B cell (primary cell): ENCODE measurements at regions not wholly inside any gene's neighbourhood (a gene's known extent, or its start where the extent isn't known, plus 50 kb on each side); places are given as distances from the start of the nearest gene placed in this dataset.

Source experiments
- ATAC-seq: fragments of 200-7000 bp; cut with Tn5 transposase; one replicate; pipeline ENCODE4 v1.10.0; 2021; ENCODE audit warnings: low read depth, mild to moderate bottlenecking, moderate number of reproducible peaks, moderate library complexity
- CTCF ChIA-PET: fragments of 350-600 bp; sonication (Branson Sonifier 250); formaldehyde crosslinking; loops from one replicate; lab custom pipeline; 2021; ENCODE audit warnings: antibody characterized with exemption, inconsistent platforms; lab: Charles Lee
- POLR2A ChIA-PET: fragments of 350-600 bp; sonication (Branson Sonifier 250); formaldehyde crosslinking; loops from one replicate; lab custom pipeline; 2021; ENCODE audit warnings: antibody characterized with exemption; lab: Charles Lee
- DNase-seq: peaks from one replicate; pipeline ENCODE4 v3.0.0; 2013
- H2AFZ ChIP-seq: 2 replicates; pipeline ENCODE4 v1.6.1; 2012; ENCODE audit warnings: mild to moderate bottlenecking, low read depth, low read length; ENCODE audit not compliant: insufficient read depth, poor library complexity, severe bottlenecking
- H3K27ac ChIP-seq, 2 donors: 1 replicate in 1 of 2; 2 replicates in 1 of 2; pipeline ENCODE4 v1.5.1; 2012 to 2013; ENCODE audit warnings: low read length in 2 of 2, mild to moderate bottlenecking in 2 of 2, moderate library complexity in 1 of 2
- H3K27me3 ChIP-seq, 4 experiments: fragments of 200-600 bp in 1 of 4; sonication (generic) in 1 of 4; replicated peaks in 1 of 4; 1 replicate in 2 of 4; 2 replicates in 2 of 4; pipeline versions ENCODE4 v1.6.1 to v1.7.0; 2013 to 2016; ENCODE audit warnings: low read length in 3 of 4, mild to moderate bottlenecking in 2 of 4, mixed read lengths in 1 of 4, moderate library complexity in 1 of 4; ENCODE audit not compliant: insufficient read depth in 4 of 4, control insufficient read depth in 3 of 4; ENCODE audit errors: control extremely low read depth in 1 of 4
- H3K36me3 ChIP-seq, 2 experiments: replicated peaks in 1 of 2; 1 replicate in 1 of 2; 2 replicates in 1 of 2; pipeline versions ENCODE4 v1.6.1 to v1.7.1; 2013; ENCODE audit warnings: low read length in 1 of 2; ENCODE audit not compliant: insufficient read depth in 2 of 2, control insufficient read depth in 1 of 2; ENCODE audit errors: control extremely low read depth in 1 of 2, extremely low read depth in 1 of 2
- H3K4me1 ChIP-seq, 2 donors: fragments of 200-600 bp in 1 of 2; sonication (generic) in 1 of 2; 1 replicate in 1 of 2; 2 replicates in 1 of 2; pipeline versions ENCODE4 v1.5.1 to v1.6.1; 2013 to 2017; ENCODE audit warnings: low read length in 2 of 2; ENCODE audit not compliant: control insufficient read depth in 2 of 2, insufficient read depth in 2 of 2
- H3K4me2 ChIP-seq: replicated peaks from 2 replicates; pipeline ENCODE3; 2012; ENCODE audit warnings: mild to moderate bottlenecking, low read depth, low read length; ENCODE audit not compliant: poor library complexity, severe bottlenecking
- H3K4me3 ChIP-seq, 5 experiments: fragments of 200-600 bp in 1 of 5; sonication (generic) in 1 of 5; 1 replicate in 3 of 5; 2 replicates in 2 of 5; pipeline versions ENCODE4 v1.5.1 to v1.7.0; 2011 to 2016; ENCODE audit warnings: low read length in 4 of 5, mild to moderate bottlenecking in 4 of 5, low read depth in 2 of 5, control low read depth in 1 of 5, moderate library complexity in 1 of 5; ENCODE audit not compliant: insufficient read depth in 1 of 5; ENCODE audit errors: control extremely low read depth in 1 of 5, extremely low read depth in 1 of 5
- H3K79me2 ChIP-seq: fragments of 200-600 bp; sonication (generic); one replicate; pipeline ENCODE4 v1.6.0; 2016; ENCODE audit warnings: low read length; ENCODE audit not compliant: control insufficient read depth, insufficient read depth
- H3K9ac ChIP-seq: fragments of 200-600 bp; sonication (generic); 2 replicates; pipeline ENCODE4 v1.6.1; 2017; ENCODE audit warnings: mild to moderate bottlenecking, low read length, moderate library complexity
- H3K9me3 ChIP-seq, 3 donors: one replicate each; pipeline versions ENCODE4 v1.6.1 to v1.7.1; 2013; ENCODE audit warnings: low read length in 2 of 3; ENCODE audit not compliant: control insufficient read depth in 2 of 3, insufficient read depth in 1 of 3; ENCODE audit errors: control extremely low read depth in 1 of 3
- H4K20me1 ChIP-seq: 2 replicates; pipeline ENCODE4 v1.6.0; 2012; ENCODE audit warnings: mild to moderate bottlenecking, low read length; ENCODE audit not compliant: insufficient read depth, control insufficient read depth, poor library complexity, severe bottlenecking
- H3K27ac Mint-ChIP-seq: one replicate; pipeline ENCODE4 v1.8.0; 2021; ENCODE audit warnings: mixed read lengths
- H3K27me3 Mint-ChIP-seq: one replicate; pipeline ENCODE4 v1.8.0; 2021; ENCODE audit warnings: mixed read lengths
- H3K4me1 Mint-ChIP-seq: one replicate; pipeline ENCODE4 v1.8.0; 2021; ENCODE audit warnings: mixed read lengths
- H3K4me3 Mint-ChIP-seq: one replicate; pipeline ENCODE4 v1.8.0; 2021; ENCODE audit warnings: mixed read lengths
- H3K9me3 Mint-ChIP-seq: one replicate; pipeline ENCODE4 v1.8.0; 2022; ENCODE audit warnings: mixed read lengths; ENCODE audit not compliant: insufficient read depth
- CTCF ChIP-seq: fragments of 200-600 bp; IDR thresholded peaks from one replicate; pipeline ENCODE4 v1.8.0; 2022; ENCODE audit warnings: antibody characterized with exemption, mild to moderate bottlenecking
- EZH2 ChIP-seq: IDR thresholded peaks from 2 replicates; pipeline ENCODE4 v1.6.1; 2012; ENCODE audit warnings: borderline replicate concordance, low read depth, mild to moderate bottlenecking, moderate library complexity, low read length; ENCODE audit not compliant: insufficient read depth, poor library complexity, severe bottlenecking
- intact Hi-C: fragments of 100-400 bp; cut with micrococcal nuclease; formaldehyde crosslinking; loops from one replicate; pipeline ENCODE4 v1.10.0; 2022

GRCh38 chr16:63629272-63629671, 1492.6 kb downstream of the CDH11 start:
- no peaks in the 10 kb centered on the region for H3K79me2 ChIP-seq
- intact Hi-C loops = no loop called here
- H2AFZ ChIP-seq = no peak overlapping the region
- no peaks in the 10 kb centered on the region for H3K27me3 ChIP-seq
- DNase-seq (no peak), ATAC-seq (no peak)
- no peak overlapping the region for H3K27ac ChIP-seq
- no peak overlapping the region for H3K4me2 ChIP-seq
- TF ChIP-seq EZH2 (no peak), CTCF (no peak)
- no peak overlapping the region for H3K9ac ChIP-seq
- no peaks in the 10 kb centered on the region for H3K27me3 Mint-ChIP-seq
- no peak overlapping the region for H3K27ac Mint-ChIP-seq
- CTCF ChIA-PET = no interaction called here
- no peaks in the 10 kb centered on the region for H4K20me1 ChIP-seq
- no peaks in the 10 kb centered on the region for H3K4me1 Mint-ChIP-seq
- no peak overlapping the region for H3K4me3 ChIP-seq
- POLR2A ChIA-PET = no interaction called here
- no peaks in the 10 kb centered on the region for H3K4me1 ChIP-seq
- no peaks in the 10 kb centered on the region for H3K36me3 ChIP-seq
- H3K9me3 ChIP-seq = no peaks in the 10 kb centered on the region
- H3K9me3 Mint-ChIP-seq = peaks cover 5% of the 10 kb centered on the region
- no peak overlapping the region for H3K4me3 Mint-ChIP-seq

- CTCF ChIA-PET = no interaction called here
- Mint-ChIP-seq H3K4me1 (no peaks in the 10 kb centered on the region), H3K9me3 (peaks cover 5% of the 10 kb centered on the region), H3K27ac (no peak overlapping the region), H3K4me3 (no peak overlapping the region), H3K27me3 (no peaks in the 10 kb centered on the region)
- no peaks in the 10 kb centered on the region for H3K79me2 ChIP-seq
- H3K4me2 ChIP-seq = no peak overlapping the region
- H3K9ac ChIP-seq = no peak overlapping the region
- no peak overlapping the region for H3K4me3 ChIP-seq
- intact Hi-C loops = no loop called here
- ATAC-seq (no peak), DNase-seq (no peak)
- H3K9me3 ChIP-seq = no peaks in the 10 kb centered on the region
- no peaks in the 10 kb centered on the region for H3K4me1 ChIP-seq
- no peak overlapping the region for H3K27ac ChIP-seq
- no peaks in the 10 kb centered on the region for H3K36me3 ChIP-seq
- TF ChIP-seq CTCF = no peak
- no peak for TF ChIP-seq EZH2
- no peaks in the 10 kb centered on the region for H4K20me1 ChIP-seq
- no peak overlapping the region for H2AFZ ChIP-seq
- H3K27me3 ChIP-seq = no peaks in the 10 kb centered on the region
- POLR2A ChIA-PET = no interaction called here
Observed at GRCh38 chr16:63628812-63629211, 1493.1 kb downstream of the CDH11 start.
